ENCODE measurements at regions not wholly inside any gene's neighbourhood (a gene's known extent, or its start where the extent isn't known, plus 50 kb on each side); places are given as distances from the start of the nearest gene placed in this dataset.

GRCh38 chr2:145775591-145775990, 1255.7 kb upstream of the ZEB2 start:
- Histone ChIP-seq H2BK15ac (ENCODE audit: low read depth, low read length) (no peak overlapping the region), H4K8ac (replicated peaks; ENCODE audit: insufficient read length, low read depth, low read length) (no peak overlapping the region), H3K27me3 (ENCODE audit: insufficient read depth, low read length) (no peaks in the 10 kb centered on the region), H2BK12ac (ENCODE audit: insufficient read length, low read depth, low read length) (no peak overlapping the region), H4K91ac (ENCODE audit: insufficient read length, low read depth, low read length) (no peak overlapping the region), H3K79me1 (ENCODE audit: insufficient read depth, low read depth, low read length, poor library complexity, severe bottlenecking) (no peaks in the 10 kb centered on the region), H3K23ac (ENCODE audit: insufficient read length, low read depth, low read length) (no peak overlapping the region), H2BK120ac (ENCODE audit: low read depth, low read length, poor library complexity, severe bottlenecking) (no peak overlapping the region), H3K4me2 (ENCODE audit: insufficient read depth, insufficient read length, low read length) (no peak overlapping the region), H4K20me1 (ENCODE audit: control insufficient read depth, insufficient read depth, insufficient read length) (no peaks in the 10 kb centered on the region), H2BK20ac (ENCODE audit: low read depth, low read length, poor library complexity, severe bottlenecking) (no peak overlapping the region), H3K56ac (ENCODE audit: insufficient read length, low read depth, low read length) (no peak overlapping the region), H3K79me2 (ENCODE audit: insufficient read depth, low read length) (no peaks in the 10 kb centered on the region), H3K14ac (ENCODE audit: insufficient read depth, low read length) (no peak overlapping the region), H3K4me1 (ENCODE audit: insufficient read depth, low read length) (no peaks in the 10 kb centered on the region), H3K4ac (ENCODE audit: low read depth, low read length) (no peak overlapping the region), H2AFZ (ENCODE audit: low read length) (no peak overlapping the region), H4K5ac (ENCODE audit: insufficient read length, low read depth, low read length) (no peak overlapping the region), H3K27ac (ENCODE audit: insufficient read length, low read depth, low read length) (no peak overlapping the region), H3K23me2 (ENCODE audit: insufficient read length, low read depth, low read length, poor library complexity, severe bottlenecking) (no peaks in the 10 kb centered on the region), H2BK5ac (ENCODE audit: insufficient read length, low read length) (no peak overlapping the region), H2AK5ac (ENCODE audit: insufficient read length, low read length) (no peak overlapping the region), H3K9me3 (ENCODE audit: control insufficient read depth, low read depth, low read length) (no peaks in the 10 kb centered on the region), H3K9ac (ENCODE audit: extremely low read depth, insufficient read length, low read length) (no peak overlapping the region), H3K18ac (ENCODE audit: insufficient read length, low read depth, low read length) (no peak overlapping the region), H3T11ph (ENCODE audit: low read length) (no peak overlapping the region)
- no CpG with 5 or more reads among the region's 2 CpGs for WGBS (ENCODE audit: extremely low coverage, insufficient read length, low lambda C conversion rate)
- Mint-ChIP-seq H3K27me3 (ENCODE audit: low read depth) (no peaks in the 10 kb centered on the region), H3K36me3 (ENCODE audit: insufficient read depth in 1 of 3, low read depth in 3 of 3) (no peaks in the 10 kb centered on the region), H3K4me3 (no peak overlapping the region), H3K4me1 (peaks cover 7% of the 10 kb centered on the region in 2 experiments; a peak in 3 of 4 replicates), H3K27ac (no peak overlapping the region), H3K9me3 (no peaks in the 10 kb centered on the region)
- no peak for DNase-seq
- TF ChIP-seq CTCF (conservative IDR thresholded peaks at IDR 0.05), result no peak
